Kidney (tissue), 13 donors: ENCODE measurements at regions not wholly inside any gene's neighbourhood (a gene's known extent, or its start where the extent isn't known, plus 50 kb on each side); places are given as distances from the start of the nearest gene placed in this dataset.

Experiments
- DNase-seq, 5 donors: peaks; one replicate each; pipeline ENCODE4 v3.0.0-alpha.2; 2013 to 2020
- FAIRE-seq: peaks from 2 replicates; lab custom pipeline; 2012; peaks lifted over from hg19 to GRCh38; lab: Jason Lieb, UNC
- H3K27ac ChIP-seq, 2 donors: one replicate each; pipeline ENCODE4 v1.7.0; 2013; ENCODE audit warnings: low read depth in 2 of 2, low read length in 2 of 2, inconsistent platforms in 1 of 2
- H3K27me3 ChIP-seq: one replicate; pipeline ENCODE4 v1.7.1; 2013; ENCODE audit warnings: low read length, inconsistent platforms; ENCODE audit not compliant: control insufficient read depth, insufficient read depth
- H3K36me3 ChIP-seq, 3 donors: one replicate each; pipeline versions ENCODE4 v1.7.0 to v1.7.1; 2013; ENCODE audit warnings: low read length in 3 of 3, control low read depth in 1 of 3, inconsistent platforms in 1 of 3; ENCODE audit not compliant: insufficient read depth in 3 of 3, control insufficient read depth in 2 of 3
- H3K4me1 ChIP-seq, 3 donors: one replicate each; pipeline versions ENCODE4 v1.7.0 to v1.7.1; 2013; ENCODE audit warnings: low read length in 3 of 3, inconsistent platforms in 1 of 3, low read depth in 1 of 3; ENCODE audit not compliant: control insufficient read depth in 2 of 3, insufficient read depth in 2 of 3
- H3K4me3 ChIP-seq, 3 donors: one replicate each; pipeline versions ENCODE4 v1.7.0 to v1.8.1; 2013; ENCODE audit warnings: low read length in 3 of 3, control low read depth in 1 of 3, inconsistent platforms in 1 of 3
- H3K9ac ChIP-seq, 3 donors: one replicate each; pipeline versions ENCODE4 v1.7.0 to v1.7.1; 2013; ENCODE audit warnings: low read length in 3 of 3, control low read depth in 1 of 3, inconsistent platforms in 1 of 3
- H3K9me3 ChIP-seq, 3 donors: one replicate each; pipeline versions ENCODE4 v1.7.0 to v1.7.1; 2013; ENCODE audit warnings: low read length in 3 of 3, control low read depth in 1 of 3, inconsistent platforms in 1 of 3; ENCODE audit not compliant: control insufficient read depth in 2 of 3, insufficient read depth in 1 of 3
- intact Hi-C: fragments of 100-400 bp; cut with DNase I; formaldehyde crosslinking; loops from one replicate; pipeline ENCODE4 v1.11.1; 2022
- TF ChIP-seq, protein P1 (sequence below): IDR thresholded peaks from 3 replicates; pipeline ENCODE4 v1.5.1; 2012; ENCODE audit warnings: mild to moderate bottlenecking, moderate library complexity, borderline replicate concordance; ENCODE audit not compliant: insufficient read depth; ENCODE audit errors: extremely low read depth
- donor health status: control.
- donor health status: control.
- donor health status: control.
- donor health status: control.
- donor health status: control.
- donor health status: DM: yes; HTN: yes; CAD: no.
- donor health status: Normal renal cell carcinoma (clear cell type).

DNA sequence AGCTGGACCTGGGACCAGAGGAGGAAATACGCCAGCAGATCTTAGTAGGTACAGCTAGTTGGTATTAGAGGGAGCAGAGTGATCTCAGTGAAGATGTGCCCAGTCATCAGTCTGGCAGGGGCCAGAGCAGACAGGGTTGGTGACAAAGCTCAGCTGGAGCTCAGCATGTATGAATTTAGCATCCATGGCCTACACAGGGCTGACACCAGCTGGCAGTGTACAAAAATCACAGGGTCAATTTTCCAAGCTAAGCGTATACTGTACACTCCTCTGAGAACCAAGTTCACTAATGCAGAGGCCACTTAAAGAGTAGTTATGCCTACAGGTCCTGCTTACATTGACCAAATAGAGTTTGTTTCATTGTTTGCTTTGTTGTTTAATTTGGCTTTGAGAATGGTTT, 146.6 kb downstream of the SLC24A2 start:
- Histone ChIP-seq H3K4me3 (no peak overlapping the region), H3K9me3 (no peaks in the 10 kb centered on the region), H3K27ac (no peak overlapping the region), H3K27me3 (no peaks in the 10 kb centered on the region), H3K36me3 (no peaks in the 10 kb centered on the region), H3K9ac (no peak overlapping the region), H3K4me1 (no peaks in the 10 kb centered on the region)
- TF ChIP-seq, protein P1, sequence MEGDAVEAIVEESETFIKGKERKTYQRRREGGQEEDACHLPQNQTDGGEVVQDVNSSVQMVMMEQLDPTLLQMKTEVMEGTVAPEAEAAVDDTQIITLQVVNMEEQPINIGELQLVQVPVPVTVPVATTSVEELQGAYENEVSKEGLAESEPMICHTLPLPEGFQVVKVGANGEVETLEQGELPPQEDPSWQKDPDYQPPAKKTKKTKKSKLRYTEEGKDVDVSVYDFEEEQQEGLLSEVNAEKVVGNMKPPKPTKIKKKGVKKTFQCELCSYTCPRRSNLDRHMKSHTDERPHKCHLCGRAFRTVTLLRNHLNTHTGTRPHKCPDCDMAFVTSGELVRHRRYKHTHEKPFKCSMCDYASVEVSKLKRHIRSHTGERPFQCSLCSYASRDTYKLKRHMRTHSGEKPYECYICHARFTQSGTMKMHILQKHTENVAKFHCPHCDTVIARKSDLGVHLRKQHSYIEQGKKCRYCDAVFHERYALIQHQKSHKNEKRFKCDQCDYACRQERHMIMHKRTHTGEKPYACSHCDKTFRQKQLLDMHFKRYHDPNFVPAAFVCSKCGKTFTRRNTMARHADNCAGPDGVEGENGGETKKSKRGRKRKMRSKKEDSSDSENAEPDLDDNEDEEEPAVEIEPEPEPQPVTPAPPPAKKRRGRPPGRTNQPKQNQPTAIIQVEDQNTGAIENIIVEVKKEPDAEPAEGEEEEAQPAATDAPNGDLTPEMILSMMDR, result no peak
- no peak for FAIRE-seq
- intact Hi-C loops, result no loop called here
- peak in 3 of 5 donors; percentile 12 to 35 (median 19) for DNase-seq

- intact Hi-C loops, result no loop called here
- H3K9ac ChIP-seq, result no peak overlapping the region
- no peaks in the 10 kb centered on the region for H3K9me3 ChIP-seq
- TF ChIP-seq, protein P1, result no peak
- H3K27ac ChIP-seq, result no peak overlapping the region
- H3K36me3 ChIP-seq, result no peaks in the 10 kb centered on the region
- H3K4me1 ChIP-seq, result no peaks in the 10 kb centered on the region
- no peak overlapping the region for H3K4me3 ChIP-seq
- no peak for FAIRE-seq
- no peaks in the 10 kb centered on the region for H3K27me3 ChIP-seq
- peak in 1 of 5 donors; percentile 12 for DNase-seq
These were observed 147.8 kb downstream of the SLC24A2 start for GRCh38 chr9:19641046-19641445.

- Histone ChIP-seq H3K4me3 (no peak overlapping the region), H3K4me1 (no peaks in the 10 kb centered on the region), H3K27me3 (no peaks in the 10 kb centered on the region), H3K9ac (no peak overlapping the region), H3K36me3 (no peaks in the 10 kb centered on the region), H3K27ac (no peak overlapping the region), H3K9me3 (no peaks in the 10 kb centered on the region)
- no peak for FAIRE-seq
- TF ChIP-seq, protein P1, result no peak
- intact Hi-C loops, result no loop called here
- DNase-seq, result no peak
These were observed 148.8 kb downstream of the SLC24A2 start for GRCh38 chr9:19640014-19640413.

DNA sequence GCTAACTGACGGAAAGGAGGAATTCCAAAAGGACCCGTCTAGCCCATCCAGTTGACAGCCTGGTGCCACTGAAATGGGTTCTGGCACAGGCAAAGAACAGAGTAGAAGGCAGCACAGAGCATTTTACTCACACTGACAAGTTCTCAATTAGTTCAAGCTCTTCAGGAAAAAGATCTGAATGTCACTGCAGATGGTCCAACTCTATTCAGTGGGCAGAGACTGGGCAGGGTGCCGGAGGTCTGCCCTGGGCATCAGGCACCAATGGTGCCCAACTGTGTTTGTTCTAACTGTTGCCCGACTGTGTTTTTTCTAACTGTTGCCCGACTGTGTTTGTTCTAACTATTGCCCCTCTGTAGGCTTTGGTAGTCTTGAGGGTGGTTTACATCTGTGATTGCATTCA, 151.8 kb downstream of the SLC24A2 start:
- H3K36me3 ChIP-seq, result no peaks in the 10 kb centered on the region
- intact Hi-C loops, result no loop called here
- H3K9me3 ChIP-seq, result no peaks in the 10 kb centered on the region
- H3K27me3 ChIP-seq, result no peaks in the 10 kb centered on the region
- no peak for DNase-seq
- H3K9ac ChIP-seq, result no peak overlapping the region
- TF ChIP-seq, protein P1, result no peak
- H3K27ac ChIP-seq, result no peak overlapping the region
- H3K4me3 ChIP-seq, result no peak overlapping the region
- no peaks in the 10 kb centered on the region for H3K4me1 ChIP-seq
- no peak for FAIRE-seq
